Kidney capillary endothelial cell (primary cell): ENCODE measurements at regions not wholly inside any gene's neighbourhood (a gene's known extent, or its start where the extent isn't known, plus 50 kb on each side); places are given as distances from the start of the nearest gene placed in this dataset.

Experiments
- DNase-seq: peaks from one replicate; pipeline ENCODE4 v3.0.0-alpha.2; 2018; ENCODE audit warnings: low spot score

DNA sequence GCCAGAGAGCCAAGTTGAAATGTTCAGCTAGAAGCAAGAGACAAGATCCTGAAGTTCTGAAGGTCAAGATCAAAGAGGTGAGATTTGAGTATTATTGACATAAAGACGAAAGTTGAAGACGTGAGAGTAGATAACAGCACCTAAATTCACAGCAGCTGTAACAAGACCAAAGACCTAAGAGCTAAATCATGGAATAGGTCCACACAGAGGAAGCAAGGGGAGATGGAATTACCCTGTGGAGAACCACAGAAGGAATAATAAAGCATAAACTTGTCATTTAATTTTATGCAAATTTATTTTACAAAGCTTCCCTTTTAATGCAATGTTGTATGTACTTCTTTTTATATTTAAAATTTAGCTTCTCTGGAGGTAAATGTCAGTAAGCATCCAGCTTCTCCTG lies 523.7 kb downstream of the NR2F1-AS1 start:
- no peak for DNase-seq

DNA sequence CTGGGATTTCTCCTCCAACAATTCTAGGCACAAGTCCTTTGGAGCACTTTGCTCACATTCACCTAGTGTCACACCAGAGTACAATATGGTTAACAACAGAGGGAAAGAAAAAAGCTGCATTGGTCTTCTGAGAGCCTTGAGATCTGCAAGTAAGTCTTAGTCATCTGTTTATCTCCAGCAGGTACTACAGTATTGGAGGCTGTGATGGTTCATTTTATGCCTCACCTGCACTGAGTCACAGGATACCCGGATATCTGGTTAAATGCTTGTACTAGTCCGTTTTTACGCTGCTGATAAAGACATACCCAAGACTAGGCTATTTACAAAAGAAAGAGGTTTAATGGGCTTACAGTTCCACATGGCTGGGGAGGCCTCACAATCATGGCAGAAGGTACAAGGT lies 525.0 kb downstream of the NR2F1-AS1 start:
- DNase-seq: no peak

GRCh38 chr5:93055561-93055960 lies 525.5 kb downstream of the NR2F1-AS1 start:
- no peak for DNase-seq

GRCh38 chr5:93054424-93055163 lies 526.4 kb downstream of the NR2F1-AS1 start:
- no peak for DNase-seq

- no peak for DNase-seq
Measured at GRCh38 chr5:93053825-93054224, 527.2 kb downstream of the NR2F1-AS1 start.

- no peak for DNase-seq
Measured at GRCh38 chr5:93048858-93049257, 532.2 kb downstream of the NR2F1-AS1 start.

DNA sequence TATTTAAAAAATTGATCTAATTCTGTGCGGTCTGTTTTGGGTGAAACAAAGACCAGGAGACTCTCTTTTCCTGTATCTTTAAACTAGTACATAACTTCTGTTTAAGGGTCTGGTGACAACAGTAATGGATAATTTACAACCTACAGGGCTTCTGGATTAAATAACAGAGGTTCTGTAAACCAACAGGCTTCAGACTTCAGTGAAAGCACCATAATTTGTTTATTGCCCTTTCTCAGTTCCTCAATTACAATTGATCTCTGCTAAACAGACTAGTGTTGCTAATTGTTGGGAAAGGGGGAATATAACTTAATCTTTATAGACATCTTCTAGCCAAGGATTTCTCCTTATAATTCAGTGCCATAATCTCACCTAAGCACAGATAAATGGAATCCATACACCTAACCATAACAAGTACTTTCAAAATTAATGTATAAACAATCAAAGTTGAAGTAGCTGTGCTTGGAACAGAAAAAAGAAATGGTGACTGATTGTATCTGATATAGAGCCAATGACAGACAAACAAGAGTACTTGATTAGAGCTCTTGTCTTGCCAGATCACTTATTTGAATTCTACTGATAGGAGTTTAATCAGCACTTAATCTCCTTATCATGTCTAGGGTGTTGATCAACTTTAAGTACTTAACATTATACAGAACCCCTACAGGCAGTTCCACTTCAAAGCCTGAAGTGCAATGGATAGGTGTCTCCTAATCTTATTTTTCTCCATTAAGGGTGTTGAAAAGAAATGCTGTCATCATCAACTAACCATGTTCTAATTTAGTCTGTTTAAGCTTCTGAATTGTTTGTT lies 536.0 kb downstream of the NR2F1-AS1 start:
- DNase-seq: no peak

- DNase-seq: no peak
Measured at GRCh38 chr5:93039888-93040287, 541.1 kb downstream of the NR2F1-AS1 start.

- no peak for DNase-seq
Measured at GRCh38 chr5:93034621-93035590, 546.1 kb downstream of the NR2F1-AS1 start.

DNA sequence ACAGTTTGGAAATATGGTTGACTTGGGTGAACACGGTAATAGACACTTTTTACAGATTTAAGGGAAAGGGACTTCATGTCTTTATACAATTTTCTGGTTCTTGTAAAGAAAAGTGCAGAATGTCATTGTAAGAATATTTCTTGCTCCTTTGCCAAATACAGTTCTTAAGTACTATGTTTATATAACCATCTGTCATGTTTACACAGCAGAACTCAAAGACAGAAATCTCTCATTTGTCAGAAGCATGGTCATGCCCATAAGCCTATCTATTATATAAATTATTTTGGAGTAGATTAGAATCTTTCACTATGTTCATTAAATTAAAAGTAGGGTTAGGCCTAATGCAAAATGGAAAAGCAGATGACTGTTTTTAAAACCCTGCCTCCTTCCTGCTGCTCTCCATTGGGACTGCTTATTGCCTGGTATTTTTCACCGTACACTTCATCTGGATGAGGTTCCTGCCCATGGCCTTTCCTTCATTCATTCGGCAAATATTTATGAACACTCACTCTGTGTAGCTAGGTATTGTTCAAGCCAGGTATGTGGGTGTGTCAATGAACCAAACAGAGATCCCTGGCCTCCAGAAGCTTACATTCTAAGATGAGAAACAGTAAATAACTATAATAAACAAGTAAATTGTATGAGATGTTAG lies 558.1 kb downstream of the NR2F1-AS1 start:
- no peak for DNase-seq

- no peak for DNase-seq
Measured at GRCh38 chr5:93022211-93022610, 558.8 kb downstream of the NR2F1-AS1 start.

DNA sequence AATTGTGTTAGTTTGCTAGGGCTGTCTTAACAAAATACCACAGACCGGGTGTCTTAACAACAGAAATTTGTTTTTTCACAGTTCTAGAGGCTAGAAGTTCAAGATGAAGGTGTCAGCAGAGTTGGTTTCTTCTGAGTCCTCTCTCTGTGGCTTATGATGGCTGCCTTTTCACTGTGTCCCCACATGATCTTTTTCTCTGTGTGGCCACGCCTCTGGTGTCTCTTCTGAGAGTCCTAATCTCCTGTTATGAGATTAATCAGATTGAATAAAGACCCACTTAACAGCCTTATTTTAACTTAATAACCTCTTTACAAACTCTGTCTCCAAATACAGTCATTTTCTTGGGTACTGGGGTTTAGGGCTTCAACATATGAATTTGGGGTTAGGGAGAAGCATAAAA lies 561.1 kb downstream of the NR2F1-AS1 start:
- DNase-seq: no peak

GRCh38 chr5:93018461-93018860 lies 562.6 kb downstream of the NR2F1-AS1 start:
- no peak for DNase-seq

DNA sequence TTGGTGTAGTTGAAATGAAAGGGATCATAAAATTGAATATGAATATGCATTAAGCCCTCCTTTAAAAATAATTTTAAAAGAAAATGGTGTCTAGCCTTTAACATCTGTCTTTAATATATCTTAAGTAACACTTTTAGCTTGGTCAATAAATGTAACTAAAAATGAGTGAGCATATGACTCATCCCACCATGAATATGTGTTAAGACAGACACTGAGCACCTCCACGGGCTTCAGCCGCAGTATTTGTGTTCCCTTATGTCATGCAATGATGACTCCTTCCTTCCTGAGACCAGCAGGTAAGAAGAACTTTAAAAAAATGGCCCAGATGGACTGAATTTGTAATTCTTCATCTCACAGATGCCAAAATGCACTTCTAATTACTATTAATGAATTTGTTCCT lies 563.2 kb downstream of the NR2F1-AS1 start:
- no peak for DNase-seq

DNA sequence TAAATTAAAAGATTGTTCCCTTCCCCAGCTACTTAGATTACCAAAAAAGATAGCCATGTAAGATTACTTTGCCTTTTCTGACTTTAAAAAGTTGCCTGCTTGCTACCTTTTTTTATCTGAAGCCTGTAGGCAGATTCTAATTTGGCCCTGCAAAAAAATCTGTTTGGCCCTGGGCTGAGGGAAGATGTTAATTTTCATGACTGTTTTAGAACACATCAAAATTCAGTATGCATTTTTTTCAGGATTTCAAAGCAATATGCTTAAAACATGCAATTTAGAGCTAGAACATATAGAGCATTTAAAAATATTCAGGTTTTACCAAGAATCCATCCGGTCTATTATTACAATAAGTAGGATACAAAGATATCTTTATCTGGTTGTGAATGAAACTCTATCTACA lies 563.6 kb downstream of the NR2F1-AS1 start:
- DNase-seq: no peak

GRCh38 chr5:93010616-93011015 lies 570.4 kb downstream of the NR2F1-AS1 start:
- no peak for DNase-seq

DNA sequence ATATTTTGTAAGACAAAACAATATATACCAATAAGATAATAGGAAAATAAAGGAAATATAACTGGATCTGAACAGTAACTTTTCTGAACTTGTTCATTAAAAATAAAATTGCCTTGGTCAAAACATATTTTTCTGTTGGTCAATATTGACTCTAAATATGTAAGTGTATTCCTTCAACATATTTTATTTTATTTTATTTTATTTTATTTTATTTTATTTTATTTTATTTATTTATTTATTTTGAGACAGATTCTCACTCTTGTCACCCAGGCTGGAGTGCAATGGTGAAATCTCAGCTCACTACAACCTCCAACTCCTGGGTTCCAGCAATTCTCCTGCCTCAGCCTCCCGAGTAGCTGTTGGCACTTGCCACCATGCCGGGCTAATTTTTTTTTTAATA lies 571.0 kb downstream of the NR2F1-AS1 start:
- no peak for DNase-seq

DNA sequence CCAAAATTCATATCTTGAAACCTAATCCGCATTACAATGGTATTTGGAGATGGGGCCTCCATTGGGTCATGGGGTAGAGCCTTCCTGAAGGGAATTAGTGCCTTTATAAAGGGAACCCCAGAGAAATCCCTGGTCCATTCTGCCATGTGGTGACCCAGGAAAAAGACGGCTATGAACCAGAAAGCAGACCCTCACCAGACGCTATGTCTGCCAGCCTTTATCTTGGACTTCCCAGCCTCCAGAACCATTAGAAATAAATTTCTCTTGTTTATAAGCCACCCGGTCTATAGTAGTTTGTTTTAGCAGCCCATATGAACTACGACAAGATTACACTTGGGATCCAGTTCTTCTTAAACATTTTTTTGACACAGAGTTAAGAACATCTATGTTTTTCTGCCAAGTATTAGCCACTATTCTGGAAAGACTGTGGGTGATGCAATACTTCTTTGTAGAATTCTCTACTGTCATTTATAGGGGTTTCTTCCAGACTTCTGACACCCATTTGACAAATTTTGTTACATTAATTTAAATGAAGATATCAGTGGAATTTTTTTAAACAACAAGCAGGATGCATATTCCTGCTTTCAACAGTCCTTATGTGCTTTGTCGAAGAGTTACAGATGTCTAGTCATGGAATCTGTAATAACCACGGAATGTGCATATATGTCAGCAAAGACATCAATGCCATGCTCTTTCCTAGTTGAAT lies 572.4 kb downstream of the NR2F1-AS1 start:
- DNase-seq: no peak

DNA sequence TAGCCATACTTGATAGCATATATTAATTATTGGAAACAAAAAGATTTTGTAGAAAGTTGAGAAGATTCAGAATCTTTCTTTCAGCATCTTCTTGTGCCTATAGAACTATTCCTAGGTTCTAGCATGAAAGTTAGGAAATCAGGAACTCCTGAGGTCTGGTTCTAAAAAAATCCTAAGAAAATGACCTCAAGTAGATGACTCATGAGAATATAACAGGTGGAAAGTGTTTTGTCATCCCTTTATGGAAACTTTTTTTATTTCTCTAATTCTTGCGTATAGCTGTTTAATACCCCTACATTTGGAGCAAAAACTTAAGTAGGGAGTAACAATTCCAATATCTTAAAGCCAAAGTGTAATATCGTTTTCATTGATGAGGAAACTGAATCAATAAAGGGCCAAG lies 574.1 kb downstream of the NR2F1-AS1 start:
- no peak for DNase-seq

GRCh38 chr5:92998456-92998855 lies 582.6 kb downstream of the NR2F1-AS1 start:
- DNase-seq: no peak

DNA sequence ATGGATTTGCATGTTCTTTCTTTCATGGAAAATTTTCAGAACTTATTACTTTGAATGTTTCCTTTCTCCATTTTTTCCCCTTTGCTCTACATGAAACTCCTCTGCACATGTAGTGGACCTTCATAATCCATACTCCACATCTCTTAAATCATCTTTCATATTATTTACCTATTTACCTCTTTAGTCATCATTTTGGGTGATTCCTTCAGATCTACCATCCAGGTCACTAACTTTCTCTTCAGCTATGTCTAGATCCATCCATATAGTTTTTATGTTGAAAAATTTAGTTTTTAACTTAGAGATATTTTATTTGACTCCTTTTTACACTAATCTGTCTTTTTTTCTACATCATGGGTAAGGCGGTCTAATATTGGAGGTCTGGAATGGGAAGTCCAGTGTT lies 586.6 kb downstream of the NR2F1-AS1 start:
- DNase-seq: no peak
